Renal cortex interstitium (tissue), 11 donors: ENCODE measurements at regions not wholly inside any gene's neighbourhood (a gene's known extent, or its start where the extent isn't known, plus 50 kb on each side); places are given as distances from the start of the nearest gene placed in this dataset.

ENCODE experiments used
- DNase-seq, 11 donors: peaks; one replicate each; pipeline ENCODE4 v3.0.0-alpha.2; 2013; ENCODE audit warnings: low read depth in 9 of 11, low spot score in 4 of 11; ENCODE audit errors: extremely low read depth in 1 of 11

DNA sequence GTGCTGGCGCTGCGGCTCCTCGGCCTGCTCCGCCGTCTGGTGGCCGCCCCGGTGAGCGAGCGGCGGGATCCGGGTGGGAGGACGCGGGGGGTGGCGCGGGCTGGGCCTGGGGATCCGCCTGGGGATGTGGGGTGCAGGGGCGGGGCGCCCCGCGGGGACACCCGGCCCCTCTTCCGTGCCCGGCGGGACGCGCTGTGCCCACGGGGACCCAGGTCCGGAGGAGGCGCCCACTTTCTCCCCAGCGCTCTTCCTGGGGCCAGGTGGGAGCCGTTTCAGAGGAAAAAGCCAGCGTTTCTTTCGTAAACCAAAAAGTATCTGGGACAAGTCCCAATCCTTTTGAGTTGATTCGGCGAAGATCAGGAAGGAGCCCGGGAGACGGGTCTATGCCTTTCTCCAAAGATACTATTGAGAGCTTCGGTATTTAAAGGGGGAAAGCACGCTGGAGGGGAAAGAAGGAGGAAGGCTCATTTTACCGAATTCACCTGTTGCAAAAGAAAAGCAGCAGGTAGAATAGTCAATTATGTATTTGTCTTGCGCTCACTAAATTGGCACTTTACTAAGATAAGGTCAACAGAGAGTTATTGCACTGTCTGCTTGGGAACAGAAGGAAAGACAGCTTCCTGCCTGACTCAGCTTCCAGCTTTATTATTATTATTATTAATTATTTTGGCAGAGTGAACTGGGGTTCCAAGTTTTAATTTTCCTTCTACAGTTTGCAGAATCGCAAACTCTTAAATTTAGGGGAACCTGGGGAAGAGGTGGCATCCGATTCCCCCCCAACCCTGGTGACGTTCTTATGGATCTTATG is 81.5 kb upstream of the CD99 start:
- peak in 1 of 11 donors; percentile 7 for DNase-seq

GRCh38 chrX:2608638-2609430 is 82.3 kb upstream of the CD99 start:
- DNase-seq, result peak in 9 of 11 donors; percentile 52 to 77 (median 65)

DNA sequence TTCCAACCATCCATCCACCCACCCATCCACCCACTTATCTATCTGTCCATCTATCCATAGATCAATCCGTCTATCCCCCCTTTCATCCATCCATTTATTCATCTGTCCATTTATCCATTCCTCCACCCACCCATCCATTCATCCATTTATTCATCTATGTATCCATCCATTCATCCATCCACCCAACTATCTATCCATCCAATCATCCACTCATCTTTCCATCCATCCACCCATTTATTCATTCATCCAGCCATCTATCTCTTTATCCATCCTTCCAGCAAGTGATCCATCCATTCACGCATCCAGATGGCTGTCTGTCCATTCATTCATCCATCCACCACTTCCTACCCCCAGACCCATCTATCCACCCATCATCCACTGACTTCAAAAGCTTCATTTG is 84.0 kb upstream of the CD99 start:
- DNase-seq, result no peak

GRCh38 chrX:2600564-2600963 is 90.5 kb upstream of the CD99 start:
- no peak for DNase-seq

DNA sequence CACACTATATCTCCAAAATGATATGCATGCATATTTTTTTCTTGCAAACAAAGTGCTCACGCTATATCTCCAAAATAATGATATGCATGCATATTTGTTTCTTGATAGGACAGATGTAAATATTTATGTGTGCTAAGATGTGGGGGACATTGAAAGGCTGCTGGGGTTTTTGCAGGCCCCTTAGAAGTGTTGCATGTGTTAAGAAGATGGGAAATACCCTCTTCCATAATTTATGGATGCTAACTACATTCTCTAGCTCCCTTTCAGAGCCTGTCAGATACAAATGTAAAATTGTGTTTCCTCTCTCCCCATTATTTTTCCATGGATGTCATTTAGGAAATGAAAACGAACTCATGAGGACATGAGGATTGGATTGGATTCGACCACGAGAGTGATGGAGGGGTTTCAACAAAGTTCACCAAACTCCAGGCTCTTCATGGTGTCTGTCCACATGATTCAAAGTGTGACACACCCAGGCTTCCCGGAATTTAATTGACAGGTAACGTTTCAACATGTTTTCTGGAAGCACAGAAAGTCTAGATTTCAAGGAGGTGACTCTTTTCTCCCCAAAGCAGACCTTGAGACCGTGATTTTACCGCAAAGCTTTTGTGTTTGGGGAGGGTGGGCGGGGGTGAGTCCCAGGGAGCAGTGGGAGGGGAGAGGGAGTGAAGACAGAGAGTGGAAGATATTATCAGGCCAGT is 94.4 kb upstream of the CD99 start:
- no peak for DNase-seq

DNA sequence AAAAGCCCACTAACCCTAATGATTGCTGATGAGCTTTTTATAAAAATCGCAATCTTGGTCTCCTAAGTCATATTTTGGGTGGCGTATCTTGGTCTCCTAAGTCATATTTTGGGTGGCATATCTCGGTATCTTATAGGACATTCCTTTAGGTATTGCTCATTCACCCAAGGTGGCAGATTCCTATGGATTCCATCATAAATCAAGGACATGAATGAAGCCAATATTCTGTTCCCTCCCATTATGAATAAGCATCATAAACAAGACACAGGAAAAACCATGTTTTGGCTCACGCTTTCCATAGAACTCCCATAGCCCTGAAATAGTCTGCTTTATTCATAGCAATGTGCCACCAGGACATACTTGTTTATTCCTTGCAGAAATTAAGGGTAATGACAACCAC is 95.0 kb upstream of the CD99 start:
- no peak for DNase-seq

GRCh38 chrX:2595258-2595657 is 94.5 kb upstream of the DHRSX start:
- no peak for DNase-seq

GRCh38 chrX:2594491-2594890 is 93.7 kb upstream of the DHRSX start:
- DNase-seq, result no peak

GRCh38 chrX:2592279-2592678 is 91.5 kb upstream of the DHRSX start:
- DNase-seq, result no peak

- DNase-seq, result no peak
Measured at GRCh38 chrX:2589186-2590020, 88.6 kb upstream of the DHRSX start.

DNA sequence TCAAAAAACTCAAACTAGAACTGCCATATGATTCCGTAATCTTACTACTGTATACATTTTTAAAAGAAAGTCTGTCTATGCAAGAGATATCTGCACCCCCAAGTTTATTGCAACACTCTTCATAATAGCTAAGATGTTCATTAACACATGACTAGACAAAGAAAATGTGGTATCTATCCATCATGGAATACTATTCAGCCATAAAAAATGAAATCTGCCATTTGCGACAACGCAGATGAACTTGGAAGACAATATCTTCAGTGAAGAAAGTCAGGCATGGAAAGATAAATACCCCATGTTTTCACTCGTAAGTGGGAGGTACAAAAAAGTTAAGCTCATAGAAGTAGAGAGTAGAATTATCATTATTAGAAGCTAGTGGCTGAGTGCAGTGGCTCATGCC is 87.3 kb upstream of the DHRSX start:
- DNase-seq, result no peak

DNA sequence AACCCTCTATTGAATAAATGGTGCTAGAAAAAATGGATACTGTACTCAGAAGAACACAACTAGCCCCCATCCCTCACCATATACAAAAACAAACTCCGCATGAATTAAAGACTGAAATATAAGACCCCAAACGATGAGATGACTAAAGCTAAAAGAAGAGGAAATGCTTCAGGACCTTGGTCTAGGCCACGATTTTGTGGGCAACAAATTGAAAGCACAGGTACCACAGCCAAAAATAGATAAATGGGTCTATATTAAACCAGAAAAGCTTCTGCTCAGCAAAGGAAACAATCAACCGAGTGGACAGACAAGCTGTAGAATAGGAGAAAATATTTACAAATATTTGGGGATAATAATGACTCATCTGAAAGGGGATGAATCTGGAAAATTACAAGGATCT is 86.4 kb upstream of the DHRSX start:
- DNase-seq, result no peak

DNA sequence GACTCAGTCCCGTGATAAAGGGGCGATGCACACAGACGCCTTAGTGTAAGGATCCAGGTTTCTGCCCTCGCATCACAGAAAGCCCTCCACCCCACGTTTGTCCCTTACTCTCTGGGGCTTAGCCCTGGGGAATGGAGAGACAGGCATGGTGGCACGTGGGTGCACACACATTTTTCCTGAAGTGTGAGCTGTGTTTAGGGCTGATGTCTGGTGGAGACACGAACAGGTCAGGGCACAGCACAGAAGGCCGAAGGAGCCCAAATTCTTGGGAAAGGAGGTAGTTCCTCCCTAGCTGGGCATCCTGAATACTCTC is 84.3 kb upstream of the DHRSX start:
- no peak for DNase-seq

DNA sequence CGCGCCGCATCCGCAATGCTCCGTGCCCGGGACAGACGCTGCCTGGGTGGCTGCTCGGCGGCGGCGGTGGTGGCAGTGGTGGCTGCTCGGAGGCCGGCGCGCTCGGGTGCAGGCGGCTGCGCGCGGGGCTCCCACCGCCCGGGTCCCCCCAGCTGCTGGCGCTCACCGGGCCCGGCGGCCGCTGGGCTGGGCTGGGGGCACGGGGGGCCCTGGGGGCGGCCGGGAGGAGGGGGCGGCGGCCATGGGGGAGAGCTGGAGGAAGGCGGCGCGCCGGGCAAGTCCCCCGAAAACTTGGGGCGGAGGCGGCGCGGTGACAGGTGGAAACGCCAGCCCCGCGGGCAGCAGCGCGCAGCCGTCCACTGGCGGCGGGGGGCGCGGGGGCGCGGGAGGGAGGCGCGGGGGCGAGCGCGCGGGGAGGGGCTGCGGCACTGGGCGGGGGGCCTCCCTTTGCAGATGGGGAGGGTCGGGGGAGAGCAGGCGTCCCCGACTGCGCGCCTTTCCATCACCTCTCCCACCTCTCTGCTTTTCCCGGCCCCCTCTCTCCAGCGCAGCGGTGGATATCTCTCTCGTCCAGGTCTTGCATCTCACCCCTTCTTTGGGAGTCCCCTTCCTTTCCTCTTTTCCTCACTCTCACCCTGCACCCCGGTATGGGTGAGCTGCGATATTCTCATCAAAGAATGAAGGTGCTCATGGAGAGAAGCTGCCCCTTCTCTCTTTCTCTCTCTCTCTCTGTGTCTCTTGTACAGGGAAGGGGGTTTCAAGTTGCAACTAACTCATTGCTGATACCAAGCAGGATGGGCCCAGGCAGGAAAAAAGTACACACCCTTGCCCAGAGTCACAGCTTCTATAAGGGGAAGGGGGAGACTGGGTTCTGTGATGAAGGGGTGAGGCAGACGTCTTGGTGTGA is 83.7 kb upstream of the DHRSX start:
- DNase-seq, result no peak

DNA sequence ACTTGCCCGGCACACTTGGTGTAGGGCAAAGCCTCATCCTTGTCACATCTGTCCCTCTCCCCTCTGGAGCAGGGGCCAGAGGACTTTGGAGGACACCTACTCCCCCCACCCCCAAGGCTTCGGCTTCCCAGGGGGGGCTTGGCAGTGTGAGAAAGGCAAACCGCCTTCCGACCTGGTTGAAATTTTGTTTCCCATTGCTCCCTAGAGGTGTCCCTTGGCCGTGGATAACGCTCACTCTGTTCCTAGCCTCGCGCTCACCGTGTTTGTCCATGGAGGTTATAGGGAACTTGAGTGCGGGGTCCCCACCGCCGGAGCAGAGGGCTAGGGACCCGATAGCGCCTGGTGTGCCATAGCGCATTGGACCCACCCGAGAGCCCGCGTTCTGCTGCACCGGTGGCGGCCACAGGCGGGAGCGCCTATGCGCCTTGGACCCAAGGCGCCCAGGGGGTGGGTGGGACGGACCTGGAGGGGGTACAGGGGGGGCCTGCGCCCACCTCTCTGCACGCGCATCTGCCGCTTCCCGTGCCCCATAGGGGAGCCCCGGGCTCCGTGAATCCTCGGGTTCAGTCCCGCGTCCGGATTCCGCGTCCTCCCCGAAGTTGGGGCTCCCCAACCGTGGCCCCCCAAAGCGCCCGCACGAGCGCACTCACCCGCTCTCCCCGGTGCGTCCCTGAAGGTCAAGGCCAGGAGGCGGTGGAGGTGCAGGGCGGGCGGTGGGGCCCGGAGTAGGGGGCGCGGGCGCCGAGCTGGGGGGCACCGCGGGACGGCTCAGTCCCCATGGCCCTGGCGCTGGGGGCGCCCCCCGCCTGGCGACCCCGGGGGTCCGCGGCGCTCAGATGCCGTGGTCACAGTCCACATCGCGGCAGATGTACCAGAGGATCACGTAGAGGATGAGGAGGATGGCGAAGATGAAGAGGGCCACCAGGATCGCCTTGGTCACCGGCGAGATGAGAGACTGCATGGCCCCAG is 82.7 kb upstream of the DHRSX start:
- no peak for DNase-seq

DNA sequence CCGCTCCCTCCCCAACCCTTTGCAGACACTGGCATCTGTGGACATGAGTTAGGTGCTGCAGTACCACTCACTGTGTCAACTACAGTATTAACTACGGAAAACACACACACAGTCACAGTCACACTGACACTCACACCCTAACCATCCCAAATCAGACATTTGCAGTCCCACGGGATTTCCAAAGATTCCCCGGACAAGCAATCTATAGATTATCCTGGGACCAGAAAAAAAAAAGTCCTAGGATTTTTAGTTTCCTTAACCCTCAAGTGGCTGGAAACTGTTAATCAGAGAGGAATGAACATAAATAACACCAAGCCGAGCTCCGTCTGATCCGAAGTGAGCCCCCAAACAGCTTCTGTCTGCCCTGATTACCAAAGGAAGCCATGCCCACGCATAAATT is 81.9 kb upstream of the DHRSX start:
- DNase-seq, result no peak

GRCh38 chrX:2581296-2581695 is 80.5 kb upstream of the DHRSX start:
- no peak for DNase-seq
